ENCODE measurements at regions not wholly inside any gene's neighbourhood (a gene's known extent, or its start where the extent isn't known, plus 50 kb on each side); places are given as distances from the start of the nearest gene placed in this dataset.

DNA sequence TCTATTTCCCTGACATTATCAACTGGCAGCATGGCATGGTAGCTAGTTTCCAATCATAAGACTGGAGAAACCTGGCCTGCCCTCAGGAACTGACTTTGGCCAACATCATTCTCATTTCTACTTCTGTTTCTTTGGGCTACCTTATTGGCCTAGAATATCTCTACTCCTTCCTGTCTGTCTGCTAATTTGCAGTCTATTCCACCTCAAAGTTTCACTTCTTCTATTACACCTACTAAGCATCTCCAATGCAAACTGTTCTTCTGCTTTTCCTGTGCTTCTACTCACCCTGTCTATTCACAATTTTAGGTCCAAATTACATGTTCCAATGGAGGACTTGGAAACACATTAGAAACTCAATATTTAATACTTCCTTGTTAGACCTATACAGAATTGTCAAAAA lies 65.6 kb downstream of the ZNF503 start:
- TF ChIP-seq POLR2A (IDR thresholded peaks at IDR 0.05) (no peak), POLR2AphosphoS5 (IDR thresholded peaks at IDR 0.05) (no peak)
- TF ChIP-seq, protein P1, sequence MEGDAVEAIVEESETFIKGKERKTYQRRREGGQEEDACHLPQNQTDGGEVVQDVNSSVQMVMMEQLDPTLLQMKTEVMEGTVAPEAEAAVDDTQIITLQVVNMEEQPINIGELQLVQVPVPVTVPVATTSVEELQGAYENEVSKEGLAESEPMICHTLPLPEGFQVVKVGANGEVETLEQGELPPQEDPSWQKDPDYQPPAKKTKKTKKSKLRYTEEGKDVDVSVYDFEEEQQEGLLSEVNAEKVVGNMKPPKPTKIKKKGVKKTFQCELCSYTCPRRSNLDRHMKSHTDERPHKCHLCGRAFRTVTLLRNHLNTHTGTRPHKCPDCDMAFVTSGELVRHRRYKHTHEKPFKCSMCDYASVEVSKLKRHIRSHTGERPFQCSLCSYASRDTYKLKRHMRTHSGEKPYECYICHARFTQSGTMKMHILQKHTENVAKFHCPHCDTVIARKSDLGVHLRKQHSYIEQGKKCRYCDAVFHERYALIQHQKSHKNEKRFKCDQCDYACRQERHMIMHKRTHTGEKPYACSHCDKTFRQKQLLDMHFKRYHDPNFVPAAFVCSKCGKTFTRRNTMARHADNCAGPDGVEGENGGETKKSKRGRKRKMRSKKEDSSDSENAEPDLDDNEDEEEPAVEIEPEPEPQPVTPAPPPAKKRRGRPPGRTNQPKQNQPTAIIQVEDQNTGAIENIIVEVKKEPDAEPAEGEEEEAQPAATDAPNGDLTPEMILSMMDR (IDR thresholded peaks at IDR 0.05): no peak
